H9 (cell line): ENCODE measurements at regions not wholly inside any gene's neighbourhood (a gene's known extent, or its start where the extent isn't known, plus 50 kb on each side); places are given as distances from the start of the nearest gene placed in this dataset.

Source experiments
- DNase-seq: peaks from one replicate; pipeline ENCODE4 v3.0.0-alpha.2; 2017
- H2AFZ ChIP-seq: one replicate; pipeline ENCODE4 v1.6.1; 2013; ENCODE audit warnings: mild to moderate bottlenecking, low read length, control low read depth, moderate library complexity
- H2AK5ac ChIP-seq: 2 replicates; pipeline ENCODE4 v1.6.1; 2013; ENCODE audit warnings: low read length, control low read depth, mixed read lengths; ENCODE audit not compliant: insufficient read length
- H2BK120ac ChIP-seq: one replicate; pipeline ENCODE4 v1.6.1; 2013; ENCODE audit warnings: low read depth, mild to moderate bottlenecking, low read length, control low read depth, inconsistent platforms; ENCODE audit not compliant: poor library complexity, severe bottlenecking
- H2BK12ac ChIP-seq: 2 replicates; pipeline ENCODE4 v1.6.1; 2013; ENCODE audit warnings: low read length, control low read depth, mixed read lengths, low read depth; ENCODE audit not compliant: insufficient read length
- H2BK15ac ChIP-seq: 2 replicates; pipeline ENCODE4 v1.6.1; 2013; ENCODE audit warnings: low read depth, low read length, control low read depth
- H2BK20ac ChIP-seq: one replicate; pipeline ENCODE4 v1.6.1; 2013; ENCODE audit warnings: low read depth, mild to moderate bottlenecking, low read length, control low read depth, inconsistent platforms; ENCODE audit not compliant: poor library complexity, severe bottlenecking
- H2BK5ac ChIP-seq: 2 replicates; pipeline ENCODE4 v1.6.1; 2013; ENCODE audit warnings: low read length, control low read depth, mixed read lengths; ENCODE audit not compliant: insufficient read length
- H3K14ac ChIP-seq: 2 replicates; pipeline ENCODE4 v1.6.1; 2013; ENCODE audit warnings: low read length, control low read depth; ENCODE audit not compliant: insufficient read depth
- H3K18ac ChIP-seq: 2 replicates; pipeline ENCODE4 v1.6.1; 2013; ENCODE audit warnings: low read depth, mild to moderate bottlenecking, mixed read lengths, low read length, control low read depth; ENCODE audit not compliant: insufficient read length
- H3K23ac ChIP-seq: 2 replicates; pipeline ENCODE4 v1.6.1; 2013; ENCODE audit warnings: low read length, control low read depth, mixed read lengths, low read depth; ENCODE audit not compliant: insufficient read length
- H3K23me2 ChIP-seq: 2 replicates; pipeline ENCODE4 v1.6.1; 2013; ENCODE audit warnings: low read depth, mild to moderate bottlenecking, mixed read lengths, low read length, control low read depth; ENCODE audit not compliant: insufficient read length, poor library complexity, severe bottlenecking
- H3K27ac ChIP-seq: 2 replicates; pipeline ENCODE4 v1.5.1; 2013; ENCODE audit warnings: low read length, control low read depth, mixed read lengths, low read depth; ENCODE audit not compliant: insufficient read length
- H3K27me3 ChIP-seq: 2 replicates; pipeline ENCODE4 v1.6.1; 2013; ENCODE audit warnings: low read length, control low read depth, inconsistent platforms; ENCODE audit not compliant: insufficient read depth
- H3K4ac ChIP-seq: 2 replicates; pipeline ENCODE4 v1.6.1; 2013; ENCODE audit warnings: low read depth, mild to moderate bottlenecking, control low read depth, inconsistent platforms, low read length, moderate library complexity
- H3K4me1 ChIP-seq: 2 replicates; pipeline ENCODE4 v1.6.1; 2013; ENCODE audit warnings: low read length, control low read depth, inconsistent platforms; ENCODE audit not compliant: insufficient read depth
- H3K4me2 ChIP-seq: 2 replicates; pipeline ENCODE4 v1.6.1; 2013; ENCODE audit warnings: low read length, control low read depth, mixed read lengths; ENCODE audit not compliant: insufficient read length, insufficient read depth
- H3K56ac ChIP-seq: 2 replicates; pipeline ENCODE4 v1.6.1; 2013; ENCODE audit warnings: low read depth, mild to moderate bottlenecking, mixed read lengths, low read length, control low read depth; ENCODE audit not compliant: insufficient read length
- H3K79me1 ChIP-seq: 2 replicates; pipeline ENCODE4 v1.6.1; 2013; ENCODE audit warnings: low read depth, mild to moderate bottlenecking, moderate library complexity, low read length, control low read depth, inconsistent platforms; ENCODE audit not compliant: insufficient read depth, poor library complexity, severe bottlenecking
- H3K79me2 ChIP-seq: 2 replicates; pipeline ENCODE4 v1.6.1; 2013; ENCODE audit warnings: low read length, control low read depth, inconsistent platforms; ENCODE audit not compliant: insufficient read depth
- H3K9ac ChIP-seq: 2 replicates; pipeline ENCODE4 v1.6.1; 2013; ENCODE audit warnings: low read length, control low read depth, mixed read lengths; ENCODE audit not compliant: insufficient read length; ENCODE audit errors: extremely low read depth
- H3K9me3 ChIP-seq: one replicate; pipeline ENCODE4 v1.6.1; 2013; ENCODE audit warnings: low read depth, low read length, inconsistent platforms; ENCODE audit not compliant: control insufficient read depth
- H3T11ph ChIP-seq: one replicate; pipeline ENCODE4 v1.6.1; 2013; ENCODE audit warnings: mild to moderate bottlenecking, low read length, control low read depth, inconsistent platforms
- H4K20me1 ChIP-seq: one replicate; pipeline ENCODE4 v1.6.1; 2013; ENCODE audit not compliant: control insufficient read depth, insufficient read length, insufficient read depth
- H4K5ac ChIP-seq: 2 replicates; pipeline ENCODE4 v1.6.1; 2013; ENCODE audit warnings: low read depth, mild to moderate bottlenecking, mixed read lengths, low read length, control low read depth; ENCODE audit not compliant: insufficient read length
- H4K8ac ChIP-seq: replicated peaks from 2 replicates; pipeline ENCODE4 v1.6.1; 2013; ENCODE audit warnings: low read length, control low read depth, mixed read lengths, low read depth; ENCODE audit not compliant: insufficient read length
- H4K91ac ChIP-seq: 2 replicates; pipeline ENCODE4 v1.6.1; 2013; ENCODE audit warnings: low read depth, mild to moderate bottlenecking, moderate library complexity, mixed read lengths, low read length, control low read depth; ENCODE audit not compliant: insufficient read length
- H3K27ac Mint-ChIP-seq, 3 experiments: 2 replicates in 2 of 3; 3 replicates in 1 of 3; pipeline ENCODE4 v1.8.0; 2020 to 2021; ENCODE audit warnings: mixed read lengths in 3 of 3, mild to moderate bottlenecking in 1 of 3, moderate library complexity in 1 of 3
- H3K27me3 Mint-ChIP-seq: 2 replicates; pipeline ENCODE4 v1.8.0; 2021; ENCODE audit warnings: low read depth, mild to moderate bottlenecking, moderate library complexity, mixed read lengths
- H3K36me3 Mint-ChIP-seq, 3 experiments: 2 replicates in 2 of 3; 3 replicates in 1 of 3; pipeline ENCODE4 v1.8.0; 2020 to 2021; ENCODE audit warnings: low read depth in 3 of 3, mixed read lengths in 3 of 3; ENCODE audit not compliant: insufficient read depth in 1 of 3
- H3K4me1 Mint-ChIP-seq, 2 experiments: 2 replicates each; pipeline ENCODE4 v1.8.0; 2020; ENCODE audit warnings: mixed read lengths in 2 of 2
- H3K4me3 Mint-ChIP-seq, 2 experiments: 2 replicates in 1 of 2; 3 replicates in 1 of 2; pipeline ENCODE4 v1.8.0; 2020 to 2021; ENCODE audit warnings: mild to moderate bottlenecking in 2 of 2, mixed read lengths in 2 of 2, moderate library complexity in 1 of 2
- H3K9me3 Mint-ChIP-seq, 2 experiments: 2 replicates in 1 of 2; 3 replicates in 1 of 2; pipeline ENCODE4 v1.8.0; 2020; ENCODE audit warnings: mild to moderate bottlenecking in 2 of 2, mixed read lengths in 2 of 2, moderate library complexity in 1 of 2
- CTCF ChIP-seq: fragments of 200-600 bp; sonication (generic); conservative IDR thresholded peaks from 3 replicates; pipeline ENCODE4 v1.8.0; 2021; ENCODE audit warnings: antibody characterized with exemption, mild to moderate bottlenecking
- WGBS: extraction: QIAGEN DNeasy Blood & Tissue Kit; methylation state at CpG from one replicate; pipeline ENCODE4 v1.1.7; 2013; ENCODE audit warnings: missing lambda C conversion rate, low lambda C conversion rate, mixed read lengths; ENCODE audit not compliant: insufficient read length; ENCODE audit errors: extremely low coverage; 5-methylcytosine and 5-hydroxymethylcytosine counted together

- no peak for TF ChIP-seq CTCF
- Histone ChIP-seq H2BK15ac (no peak overlapping the region), H3K79me2 (no peaks in the 10 kb centered on the region), H4K91ac (no peak overlapping the region), H4K5ac (no peak overlapping the region), H3K23me2 (no peaks in the 10 kb centered on the region), H3K23ac (no peak overlapping the region), H3K56ac (no peak overlapping the region), H3K9ac (no peak overlapping the region), H2BK20ac (no peak overlapping the region), H2BK5ac (no peak overlapping the region), H3K14ac (no peak overlapping the region), H3K79me1 (no peaks in the 10 kb centered on the region), H2AFZ (no peak overlapping the region), H3K27me3 (no peaks in the 10 kb centered on the region), H4K20me1 (no peaks in the 10 kb centered on the region), H3K9me3 (no peaks in the 10 kb centered on the region), H3K4ac (no peak overlapping the region), H3T11ph (no peak overlapping the region), H2BK12ac (no peak overlapping the region), H4K8ac (no peak overlapping the region), H3K4me2 (no peak overlapping the region), H2AK5ac (no peak overlapping the region), H3K27ac (no peak overlapping the region), H3K18ac (no peak overlapping the region), H3K4me1 (no peaks in the 10 kb centered on the region), H2BK120ac (no peak overlapping the region)
- Mint-ChIP-seq H3K27ac (no peak overlapping the region), H3K4me1 (peaks cover 7 to 10% of the 10 kb centered on the region in 2 experiments), H3K36me3 (no peaks in the 10 kb centered on the region), H3K9me3 (no peaks in the 10 kb centered on the region), H3K4me3 (no peak overlapping the region), H3K27me3 (no peaks in the 10 kb centered on the region)
- WGBS: no CpG with 5 or more reads among the region's 4 CpGs
- DNase-seq: no peak
These were observed 405.1 kb downstream of the TOX3 start for GRCh38 chr16:52141871-52142270.
